HepG2 (cell line): ENCODE measurements at regions not wholly inside any gene's neighbourhood (a gene's known extent, or its start where the extent isn't known, plus 50 kb on each side); places are given as distances from the start of the nearest gene placed in this dataset.

ENCODE experiments used
- ATAC-seq: fragments of 200-7000 bp; cut with Tn5 transposase; 3 replicates; pipeline ENCODE4 v1.9.1; 2020; ENCODE audit warnings: mild to moderate bottlenecking, moderate library complexity
- BruUV-seq: library from RNA; stranded (reverse); fragments of 400-500 nt; replicated peaks from 2 replicates; lab custom pipeline; 2021; lab: Mats Ljungman, UMichigan
- CTCF ChIA-PET: fragments of 300-600 bp; formaldehyde crosslinking; extraction: SDS; loops from one replicate; lab custom pipeline; 2021; ENCODE audit warnings: low total read pairs, inconsistent platforms, low intra/inter-chr PET ratio; lab: Yijun Ruan, JAX
- POLR2A ChIA-PET: fragments of 350-600 bp; sonication (Branson Sonifier 250); formaldehyde crosslinking; loops from one replicate; lab custom pipeline; 2020; ENCODE audit warnings: antibody characterized with exemption, inconsistent platforms; lab: Yijun Ruan, JAX
- DNase-seq: peaks from one replicate; pipeline ENCODE4 v3.0.0-alpha.2; 2015; ENCODE audit warnings: low spot score
- FAIRE-seq: peaks from 3 replicates; lab custom pipeline; 2011; peaks lifted over from hg19 to GRCh38; lab: Jason Lieb, UNC
- H2AFZ ChIP-seq: one replicate; pipeline ENCODE4 v1.6.1; 2011; ENCODE audit warnings: low read length, inconsistent platforms
- H3K27ac ChIP-seq: fragments of 300-600 bp; 3 replicates; pipeline ENCODE4 v1.8.0; 2011; ENCODE audit warnings: mixed run types, mild to moderate bottlenecking, mixed read lengths, low read length, inconsistent platforms; ENCODE audit not compliant: insufficient read depth; ENCODE audit errors: extremely low read length
- H3K27me3 ChIP-seq, 2 experiments: fragments of 200-600 bp in 1 of 2; 2 replicates in 1 of 2; 3 replicates in 1 of 2; pipeline versions ENCODE4 v1.6.0 to v1.8.0; 2011; ENCODE audit warnings: low read length in 2 of 2, mild to moderate bottlenecking in 2 of 2, moderate library complexity in 2 of 2, inconsistent platforms in 1 of 2; ENCODE audit not compliant: insufficient read depth in 2 of 2, control insufficient read depth in 1 of 2
- H3K36me3 ChIP-seq, 2 experiments: fragments of 200-600 bp in 1 of 2; replicated peaks in 1 of 2; 2 replicates in 1 of 2; 3 replicates in 1 of 2; pipeline versions ENCODE4 v1.5.1 to v1.8.0; 2011; ENCODE audit warnings: low read length in 2 of 2, inconsistent platforms in 1 of 2; ENCODE audit not compliant: insufficient read depth in 2 of 2, control insufficient read depth in 1 of 2
- H3K4me1 ChIP-seq: 2 replicates; pipeline ENCODE4 v1.5.1; 2012; ENCODE audit warnings: low read length, inconsistent platforms; ENCODE audit not compliant: insufficient read depth
- H3K4me2 ChIP-seq: 2 replicates; pipeline ENCODE4 v1.6.0; 2011; ENCODE audit warnings: low read depth, low read length, inconsistent platforms
- H3K4me3 ChIP-seq, 3 experiments: fragments of 200-600 bp in 1 of 3; sonication (generic), shearing (Covaris generic) in 1 of 3; replicated peaks in 1 of 3; 2 replicates each; pipeline ENCODE4 v1.5.1; 2011 to 2016; ENCODE audit warnings: low read length in 3 of 3, inconsistent platforms in 2 of 3, low read depth in 2 of 3, mild to moderate bottlenecking in 2 of 3, control low read depth in 1 of 3, mixed read lengths in 1 of 3; ENCODE audit not compliant: insufficient read depth in 1 of 3
- H3K79me2 ChIP-seq: one replicate; pipeline ENCODE4 v1.6.1; 2011; ENCODE audit warnings: low read length, inconsistent platforms; ENCODE audit not compliant: insufficient read depth
- H3K9ac ChIP-seq: 2 replicates; pipeline ENCODE4 v1.6.0; 2011; ENCODE audit warnings: mild to moderate bottlenecking, low read depth, low read length, inconsistent platforms; ENCODE audit not compliant: insufficient read depth
- H3K9me3 ChIP-seq: 2 replicates; pipeline ENCODE4 v1.5.1; 2012; ENCODE audit warnings: mild to moderate bottlenecking, low read length
- H4K20me1 ChIP-seq: 2 replicates; pipeline ENCODE4 v1.6.0; 2011; ENCODE audit warnings: inconsistent platforms, mild to moderate bottlenecking, low read length, moderate library complexity; ENCODE audit not compliant: insufficient read depth
- ARNTL ChIP-seq: sonication (generic); formaldehyde crosslinking; IDR thresholded peaks from 2 replicates; pipeline ENCODE4 v1.4.0; 2020; ENCODE audit warnings: mild to moderate bottlenecking, missing genetic modification reagents
- CBFB ChIP-seq: sonication (generic); formaldehyde crosslinking; IDR thresholded peaks from 2 replicates; pipeline ENCODE4 v1.4.0; 2020; ENCODE audit warnings: missing genetic modification reagents
- CBX2 ChIP-seq, 2 experiments: fragments of 200-600 bp in 1 of 2; sonication (generic); formaldehyde crosslinking in 1 of 2; IDR thresholded peaks; 2 replicates each; pipeline versions ENCODE4 v1.7.0 to v1.8.1; 2018 to 2022; ENCODE audit warnings: low read depth in 2 of 2, low read length in 1 of 2, mild to moderate bottlenecking in 1 of 2, missing genetic modification reagents in 1 of 2
- CEBPB ChIP-seq: IDR thresholded peaks from 2 replicates; pipeline ENCODE4 v1.6.1; 2011; ENCODE audit warnings: low read depth, low read length, improper control_type of control experiment, borderline replicate concordance
- MZF1 ChIP-seq: sonication (generic); formaldehyde crosslinking; IDR thresholded peaks from 2 replicates; pipeline ENCODE4 v1.8.1; 2023; ENCODE audit warnings: mild to moderate bottlenecking, missing genetic modification reagents, borderline replicate concordance
- SIN3A ChIP-seq: IDR thresholded peaks from 2 replicates; pipeline ENCODE4 v1.6.1; 2011; ENCODE audit warnings: low read depth, mild to moderate bottlenecking, control low read depth, low read length, borderline replicate concordance
- SOX13 ChIP-seq, 3 experiments: fragments of 450-650 bp in 1 of 3; sonication (generic) in 1 of 3; formaldehyde crosslinking in 1 of 3; IDR thresholded peaks in 2 of 3; conservative IDR thresholded peaks in 1 of 3; 2 replicates each; pipeline versions ENCODE4 v1.5.0 to v1.6.1; 2016 to 2020; ENCODE audit warnings: antibody characterized with exemption in 1 of 3, mild to moderate bottlenecking in 1 of 3, missing compliant biosample characterization in 1 of 3, missing genetic modification reagents in 1 of 3, moderate library complexity in 1 of 3
- SOX6 ChIP-seq, 2 experiments: fragments of 450-650 bp in 1 of 2; sonication (generic) in 1 of 2; formaldehyde crosslinking in 1 of 2; IDR thresholded peaks; 2 replicates each; pipeline versions ENCODE4 v1.4.0 to v1.6.1; 2017 to 2020; ENCODE audit warnings: antibody characterized with exemption in 1 of 2, mild to moderate bottlenecking in 1 of 2, missing genetic modification reagents in 1 of 2
- TSC22D2 ChIP-seq: sonication (generic); formaldehyde crosslinking; IDR thresholded peaks from 2 replicates; pipeline ENCODE4 v1.5.1; 2020; ENCODE audit warnings: missing genetic modification reagents, mild to moderate bottlenecking, borderline replicate concordance
- ZBTB49 ChIP-seq: sonication (generic); formaldehyde crosslinking; IDR thresholded peaks from 2 replicates; pipeline ENCODE4 v1.4.0; 2020; ENCODE audit warnings: missing genetic modification reagents, borderline replicate concordance
- ZBTB7B ChIP-seq: sonication (generic); formaldehyde crosslinking; IDR thresholded peaks from 2 replicates; pipeline ENCODE4 v1.4.0; 2020; ENCODE audit warnings: missing genetic modification reagents
- ZFP82 ChIP-seq: sonication (generic); formaldehyde crosslinking; IDR thresholded peaks from 2 replicates; pipeline ENCODE4 v1.5.1; 2020; ENCODE audit warnings: mild to moderate bottlenecking, missing genetic modification reagents, borderline replicate concordance
- ZMYM2 ChIP-seq: sonication (generic); formaldehyde crosslinking; IDR thresholded peaks from 2 replicates; pipeline ENCODE4 v1.8.0; 2022; ENCODE audit warnings: mild to moderate bottlenecking, missing genetic modification reagents
- ZNF609 ChIP-seq: sonication (generic); formaldehyde crosslinking; IDR thresholded peaks from 2 replicates; pipeline ENCODE4 v1.4.0; 2020; ENCODE audit warnings: mild to moderate bottlenecking, missing genetic modification reagents, borderline replicate concordance
- ZNF709 ChIP-seq: sonication (generic); formaldehyde crosslinking; IDR thresholded peaks from 2 replicates; pipeline ENCODE4 v1.5.0; 2020; ENCODE audit warnings: mild to moderate bottlenecking, missing genetic modification reagents
- ZNF891 ChIP-seq: sonication (generic); formaldehyde crosslinking; IDR thresholded peaks from 2 replicates; pipeline ENCODE4 v1.5.0; 2020; ENCODE audit warnings: mild to moderate bottlenecking, missing genetic modification reagents
- WGBS: methylation state at CpG from one replicate; pipeline ENCODE4 v1.1.6; 2017; ENCODE audit warnings: low lambda C conversion rate; 5-methylcytosine and 5-hydroxymethylcytosine counted together
- in situ Hi-C: cut with HindIII; loops from 2 replicates; pipeline ENCODE4 v1.10.0; 2017; ENCODE audit warnings: low pct_unique_long_range_greater_than_20kb; ENCODE audit not compliant: extremely low pct_ligation_motif_present
- intact Hi-C: fragments of 100-400 bp; cut with micrococcal nuclease; formaldehyde crosslinking; loops from one replicate; pipeline ENCODE4 v1.10.0; 2022; ENCODE audit not compliant: unreplicated experiment
- TF ChIP-seq, protein P1 (sequence below): sonication (generic); formaldehyde crosslinking; IDR thresholded peaks from 2 replicates; pipeline ENCODE4 v1.4.0; 2020; ENCODE audit warnings: mild to moderate bottlenecking, missing genetic modification reagents

GRCh38 chr16:9610727-9611126, 519.3 kb downstream of the HAPSTR1 start (continued):
- TF ChIP-seq ZNF709 (CRISPR knock-in tag) (no peak), ZMYM2 (no peak), CEBPB (no peak), ZBTB49 (no peak), MZF1 (CRISPR knock-in tag) (no peak), TSC22D2 (CRISPR knock-in tag) (no peak), SOX13 (IDR thresholded peaks at IDR 0.05) (no peak), SOX13 (CRISPR knock-in tag; conservative IDR thresholded peaks at IDR 0.05 in 1 of 2, IDR thresholded peaks at IDR 0.05 in 1 of 2) (no peak), ZBTB7B (CRISPR knock-in tag) (no peak), SOX6 (IDR thresholded peaks at IDR 0.05) (no peak), SOX6 (CRISPR knock-in tag; IDR thresholded peaks at IDR 0.05) (no peak), ARNTL (CRISPR knock-in tag) (no peak), ZNF891 (no peak)

DNA sequence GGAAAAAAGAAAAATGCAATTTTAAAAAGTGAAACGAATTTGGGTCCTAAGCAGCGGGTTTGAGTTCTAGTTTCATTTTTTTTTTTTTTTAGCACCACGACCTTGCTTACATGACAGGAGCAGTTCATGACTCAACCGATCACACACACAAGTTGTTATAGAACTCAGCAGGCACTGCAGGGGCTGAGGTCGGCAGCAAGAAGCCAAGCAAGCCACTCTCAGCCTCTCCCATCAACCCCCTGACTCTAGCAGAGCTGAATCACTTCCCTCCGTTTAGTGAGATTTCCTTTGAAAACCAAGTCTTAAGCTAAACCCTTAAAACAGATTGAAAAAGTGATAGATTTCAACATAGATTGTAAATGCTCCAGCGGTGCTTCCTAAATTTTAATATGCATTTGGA, 520.8 kb downstream of the HAPSTR1 start:
- Histone ChIP-seq H3K27ac (no peak overlapping the region), H3K27me3 (peaks cover 0 to 16% of the 10 kb centered on the region in 2 experiments; a peak in 1 of 5 replicates), H3K4me3 (no peak overlapping the region), H3K4me2 (no peak overlapping the region), H4K20me1 (no peaks in the 10 kb centered on the region), H2AFZ (no peak overlapping the region), H3K36me3 (no peaks in the 10 kb centered on the region), H3K79me2 (no peaks in the 10 kb centered on the region), H3K4me1 (no peaks in the 10 kb centered on the region), H3K9me3 (no peaks in the 10 kb centered on the region), H3K9ac (no peak overlapping the region)
- BruUV-seq: no TSS peak
- FAIRE-seq: no peak
- 3% methylated on average over 7 of the region's 7 CpGs for WGBS
- DNase-seq: no peak
- in situ Hi-C loops: no loop called here
- intact Hi-C loops: no loop called here
- CTCF ChIA-PET: no interaction called here
- no peak for ATAC-seq
- POLR2A ChIA-PET: no interaction called here
- TF ChIP-seq ZNF609 (CRISPR knock-in tag) (no peak), CBX2 (IDR thresholded peaks at IDR 0.05; ENCODE audit: low read depth, low read length) (no peak), CBX2 (CRISPR knock-in tag; IDR thresholded peaks at IDR 0.05; ENCODE audit: low read depth) (no peak), CBFB (no peak), ZFP82 (CRISPR knock-in tag) (no peak), SIN3A (no peak)
- TF ChIP-seq, protein P1, sequence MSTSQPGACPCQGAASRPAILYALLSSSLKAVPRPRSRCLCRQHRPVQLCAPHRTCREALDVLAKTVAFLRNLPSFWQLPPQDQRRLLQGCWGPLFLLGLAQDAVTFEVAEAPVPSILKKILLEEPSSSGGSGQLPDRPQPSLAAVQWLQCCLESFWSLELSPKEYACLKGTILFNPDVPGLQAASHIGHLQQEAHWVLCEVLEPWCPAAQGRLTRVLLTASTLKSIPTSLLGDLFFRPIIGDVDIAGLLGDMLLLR (CRISPR knock-in tag): no peak
